ENCODE measurements at regions not wholly inside any gene's neighbourhood (a gene's known extent, or its start where the extent isn't known, plus 50 kb on each side); places are given as distances from the start of the nearest gene placed in this dataset.
"Not testable (repeated sequence)": the region's sequence is repeated elsewhere in the genome, so short reads cannot be mapped to it uniquely, and the experiment has no call there.

GRCh38 chr4:114034189-114034588 is 54.7 kb upstream of the ARSJ start:
- no peak for DNase-seq

- DNase-seq = no peak
Observed at GRCh38 chr4:114036426-114036825, 57.0 kb upstream of the ARSJ start.

DNA sequence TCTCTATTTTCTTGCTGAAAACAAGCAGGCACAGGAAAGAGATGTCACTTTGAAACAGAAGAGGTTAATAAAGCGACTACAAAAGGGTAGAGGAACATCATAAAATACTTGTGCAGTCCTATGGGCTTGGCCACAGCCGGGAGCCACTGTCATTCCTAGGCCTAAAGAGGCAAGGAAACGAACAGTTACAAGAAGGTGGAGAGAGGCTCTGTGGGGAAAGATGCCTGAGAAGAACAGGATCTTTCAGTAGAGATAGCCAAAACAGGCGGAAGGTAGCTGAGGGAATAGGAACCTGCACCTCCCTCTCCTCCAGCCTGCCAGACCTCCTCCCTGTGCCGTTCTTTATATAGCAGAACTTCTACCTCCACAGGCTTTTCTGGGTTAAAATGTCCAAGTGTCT is 57.4 kb upstream of the ARSJ start:
- no peak for DNase-seq

DNA sequence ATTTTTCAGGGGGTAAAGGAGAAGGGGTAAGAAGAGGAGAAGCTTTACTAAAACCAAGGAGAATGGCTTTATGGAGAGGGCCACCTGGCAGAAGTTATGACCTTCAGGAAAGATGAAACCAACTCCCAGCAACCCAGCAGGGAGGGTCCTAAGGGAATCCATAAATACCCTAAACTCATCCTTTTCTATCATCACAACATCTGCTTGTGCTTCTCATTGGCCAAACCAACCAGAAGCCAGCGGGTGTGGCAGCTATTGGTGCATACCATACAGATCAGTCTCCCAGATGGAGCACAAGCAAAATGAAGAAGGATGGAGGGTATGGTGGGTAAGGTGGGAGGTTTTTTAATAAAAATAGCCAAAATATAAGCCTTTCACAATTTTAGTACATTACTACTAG is 58.5 kb upstream of the ARSJ start:
- DNase-seq = no peak

- DNase-seq = no peak
Observed at GRCh38 chr4:114038762-114039387, 59.4 kb upstream of the ARSJ start.

GRCh38 chr4:114040319-114041116 is 61.1 kb upstream of the ARSJ start:
- DNase-seq = no peak

DNA sequence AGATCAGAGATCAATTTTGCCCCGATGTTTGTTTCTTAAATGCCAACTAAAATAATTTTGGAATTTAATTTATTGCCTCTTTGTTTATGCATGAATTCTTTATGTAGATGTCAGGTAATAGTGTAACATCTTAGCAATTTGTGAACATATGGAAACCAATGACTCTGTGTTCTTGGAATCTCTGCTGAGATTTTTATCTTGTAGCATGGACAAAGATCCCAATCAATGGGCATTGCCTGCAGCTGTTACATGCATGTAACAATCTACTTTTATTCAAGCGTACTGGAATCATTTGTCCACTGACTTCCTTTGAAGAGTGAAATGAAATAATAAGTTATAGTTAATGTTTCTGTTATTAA is 61.6 kb upstream of the ARSJ start:
- DNase-seq = peak; percentile 45

- DNase-seq = no peak
Observed at GRCh38 chr4:114043116-114043515, 63.7 kb upstream of the ARSJ start.

GRCh38 chr4:114044351-114044750 is 64.9 kb upstream of the ARSJ start:
- DNase-seq = not testable (repeated sequence)

DNA sequence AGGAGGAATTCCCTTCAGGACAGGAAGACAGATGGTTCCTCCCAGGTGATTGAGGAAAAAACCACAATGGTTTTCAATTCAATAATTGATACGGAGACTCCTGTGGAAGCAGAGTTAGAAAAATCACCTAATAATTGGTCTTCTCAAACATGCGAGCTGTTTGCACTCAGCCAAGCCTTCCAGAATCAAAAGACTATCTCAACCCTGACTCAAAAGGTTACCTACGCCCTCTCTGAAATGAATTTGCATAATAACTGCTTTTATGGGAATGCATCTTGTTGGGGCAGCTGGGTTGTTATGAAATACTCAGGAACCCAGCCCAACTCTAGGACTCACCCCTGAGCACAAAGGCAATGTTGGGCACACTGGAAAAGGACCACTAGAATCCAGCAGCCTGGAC is 66.9 kb upstream of the ARSJ start:
- no peak for DNase-seq

GRCh38 chr4:114048154-114048553 is 68.7 kb upstream of the ARSJ start:
- DNase-seq = not testable (repeated sequence)

DNA sequence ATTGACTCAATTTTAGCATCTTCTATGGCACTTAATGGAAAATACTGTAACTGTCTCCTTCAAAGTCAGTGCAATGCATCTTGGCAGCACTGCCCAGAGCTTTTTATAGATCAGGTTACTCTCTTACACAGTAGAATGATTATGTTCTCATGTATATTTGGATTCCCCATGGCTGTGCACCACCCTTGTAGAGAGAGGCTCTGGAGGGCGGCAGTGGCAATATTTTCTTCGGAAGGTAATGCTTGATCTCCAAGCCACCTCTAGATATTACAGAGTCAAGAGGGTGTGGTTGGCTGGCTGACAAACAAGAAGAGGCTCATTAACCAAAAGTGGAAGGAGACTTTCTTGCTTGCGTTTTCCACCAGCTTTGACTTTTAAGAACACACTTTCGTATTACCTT is 72.8 kb upstream of the ARSJ start:
- no peak for DNase-seq

DNA sequence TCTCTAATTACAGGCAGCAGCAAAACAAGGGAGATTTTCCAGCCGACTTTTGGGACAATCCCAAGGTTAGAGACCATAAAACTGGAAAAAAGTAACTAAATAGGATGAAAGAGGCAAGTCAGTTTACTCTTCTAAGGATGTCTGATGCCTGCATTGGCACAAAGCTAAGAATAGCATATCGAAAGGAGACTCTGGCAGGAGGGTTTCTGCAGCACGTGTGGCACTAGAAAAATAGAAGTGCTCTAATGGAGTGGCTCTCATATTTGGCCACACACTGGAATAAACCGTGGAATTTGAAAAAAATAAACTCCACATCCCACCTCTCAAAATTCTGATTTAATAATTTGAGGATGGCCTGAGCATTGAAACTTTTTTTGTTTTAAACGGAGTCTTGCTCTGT is 77.2 kb upstream of the ARSJ start:
- no peak for DNase-seq

DNA sequence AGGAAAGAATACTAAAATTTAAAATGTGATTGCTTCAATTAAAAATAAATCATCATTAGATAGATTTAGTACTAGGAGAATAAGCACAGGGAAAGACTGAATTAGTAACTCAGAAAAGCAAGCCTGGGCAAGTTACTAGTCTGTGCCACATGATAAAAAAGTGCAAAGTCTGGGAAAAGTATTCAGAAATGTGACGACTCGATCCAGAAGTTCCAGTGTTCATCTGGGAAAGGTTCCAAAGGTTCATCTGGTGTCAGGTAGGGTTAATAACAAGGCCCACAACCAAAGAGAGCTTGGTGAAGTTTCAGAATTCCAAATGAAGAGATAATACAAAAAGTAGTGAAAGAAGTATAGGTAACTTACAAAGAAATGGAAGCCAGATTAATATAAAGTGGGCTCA is 78.3 kb upstream of the ARSJ start:
- DNase-seq = no peak

GRCh38 chr4:114062499-114062898 is 83.1 kb upstream of the ARSJ start:
- DNase-seq = no peak

DNA sequence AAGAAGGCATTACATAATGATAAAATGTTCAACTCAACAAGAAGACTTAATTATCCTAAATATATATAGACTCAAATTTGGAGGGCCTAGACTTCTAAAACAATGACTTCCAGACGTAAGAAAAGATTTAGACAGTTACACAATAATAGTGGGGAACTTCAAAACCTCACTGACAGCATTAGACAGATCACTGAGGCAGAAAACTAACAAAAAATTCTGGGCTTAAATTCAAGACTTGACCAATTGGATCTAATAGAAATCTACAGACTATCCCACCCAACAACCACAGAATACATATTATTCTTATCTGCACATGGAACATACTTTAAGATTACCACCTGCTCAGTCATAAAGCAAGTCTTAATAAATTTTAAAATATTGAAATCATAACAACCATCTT is 93.3 kb upstream of the ARSJ start:
- no peak for DNase-seq

GRCh38 chr4:114076899-114077570 is 97.6 kb upstream of the ARSJ start:
- peak; percentile 71 for DNase-seq

DNA sequence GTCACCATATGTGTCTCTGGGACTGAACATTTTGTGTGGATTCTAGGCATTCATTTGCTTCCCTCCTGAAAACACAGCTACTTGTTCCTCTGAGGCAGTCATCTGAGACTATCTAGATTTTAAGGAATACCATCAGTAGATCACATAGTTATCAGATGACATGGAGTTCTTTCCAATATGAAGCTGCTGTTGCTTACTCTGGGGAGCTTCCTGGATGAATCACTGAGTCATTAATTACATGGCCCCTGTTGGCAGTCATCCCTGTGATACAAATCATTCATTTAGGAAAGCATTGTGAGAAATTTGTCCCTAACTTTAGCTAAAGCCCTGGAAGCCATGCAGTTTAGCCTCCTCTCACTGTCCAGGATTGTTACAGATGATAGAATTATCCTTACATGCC is 98.2 kb upstream of the ARSJ start:
- peak; percentile 97 for DNase-seq

GRCh38 chr4:114078636-114079035 is 99.2 kb upstream of the ARSJ start:
- DNase-seq = no peak

DNA sequence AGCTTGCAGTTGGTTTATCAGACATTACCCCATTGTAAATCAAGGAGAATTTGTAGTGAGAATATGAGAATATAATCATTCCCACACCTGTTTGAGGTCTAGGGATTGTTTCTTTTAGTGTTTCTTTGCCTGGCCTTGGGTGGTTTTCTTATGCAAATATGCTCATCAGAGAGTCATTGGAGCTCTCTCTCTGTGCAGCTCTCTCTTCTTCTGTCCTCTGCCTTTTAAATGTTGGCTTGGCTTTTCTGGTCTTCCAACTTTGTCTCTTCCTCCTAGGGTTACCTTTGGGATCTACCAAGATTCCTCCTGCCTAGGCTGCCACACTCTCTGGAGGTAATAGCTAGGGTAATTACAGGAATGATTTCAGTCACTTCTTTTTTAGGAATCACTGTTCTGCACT is 102.3 kb upstream of the ARSJ start:
- DNase-seq = no peak

- DNase-seq = no peak
Observed at GRCh38 chr4:114082348-114082747, 102.9 kb upstream of the ARSJ start.

DNA sequence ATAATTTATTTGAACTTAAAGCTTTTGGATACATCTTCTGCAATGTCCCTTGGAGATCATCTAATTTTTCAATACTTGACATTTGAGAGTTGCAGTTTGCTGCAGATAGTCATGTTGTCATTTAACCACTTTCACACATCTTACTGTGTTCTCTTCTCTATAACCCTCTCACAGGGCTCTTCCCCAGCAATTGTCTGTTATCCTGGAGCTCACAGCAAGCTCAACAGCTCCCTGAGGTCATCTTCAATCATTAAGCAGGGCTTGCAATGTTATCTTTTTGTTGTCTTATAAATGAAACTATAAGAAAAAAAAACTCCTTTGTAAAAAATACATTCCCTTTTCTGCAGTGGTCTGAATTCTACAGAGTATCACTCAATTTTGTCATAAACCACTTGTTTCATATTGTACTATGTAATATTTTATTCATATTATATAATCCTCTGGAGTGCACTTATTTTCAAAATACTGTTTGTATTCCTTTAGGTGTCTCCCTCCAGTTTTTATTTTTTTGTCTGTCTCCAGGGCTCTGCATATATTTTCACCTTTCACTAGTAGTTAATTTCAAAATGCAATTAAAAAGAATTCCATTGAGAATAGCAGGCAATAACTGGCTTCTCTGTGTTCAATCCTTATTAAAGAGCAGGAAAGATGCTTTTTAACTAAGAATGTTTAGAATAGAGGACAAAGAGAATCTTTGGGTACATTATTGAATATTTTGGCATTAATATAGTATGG is 106.3 kb upstream of the ARSJ start:
- DNase-seq = no peak

DNA sequence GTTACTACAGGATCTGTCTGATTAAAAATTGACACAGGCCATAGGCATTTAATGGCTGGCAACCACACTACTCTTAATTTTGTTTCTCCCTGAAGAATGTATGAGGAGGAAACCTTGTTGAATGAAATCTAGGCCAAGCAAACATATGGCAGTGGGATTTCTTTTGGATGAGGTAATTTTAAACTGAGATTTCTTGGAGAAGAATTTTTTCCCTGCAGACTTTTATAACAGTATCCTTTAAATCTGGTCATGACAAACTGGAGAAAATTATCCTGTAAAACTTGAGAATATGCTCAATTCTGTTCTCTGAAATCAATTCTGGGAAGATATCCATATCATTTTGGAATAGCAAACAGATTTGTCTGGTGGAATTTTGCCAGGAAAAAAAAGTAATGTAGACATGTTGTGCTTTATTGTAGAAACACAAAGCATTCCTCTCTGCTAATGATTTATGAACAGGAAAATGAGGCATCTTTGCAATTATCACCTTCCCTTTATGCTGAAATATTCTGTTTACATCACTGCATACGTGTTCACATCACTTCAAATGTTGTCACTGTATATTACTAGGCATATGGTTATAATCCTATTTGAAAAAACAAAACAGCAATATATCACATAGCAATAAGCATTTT is 108.3 kb upstream of the ARSJ start:
- DNase-seq = peak; percentile 95

Measured in fibroblast of skin of back (primary cell).